DND-41 (cell line): ENCODE measurements at regions not wholly inside any gene's neighbourhood (a gene's known extent, or its start where the extent isn't known, plus 50 kb on each side); places are given as distances from the start of the nearest gene placed in this dataset.

ENCODE experiments used
- ATAC-seq: fragments of 200-7000 bp; cut with Tn5 transposase; 3 replicates; pipeline ENCODE4 v1.9.1; 2021; ENCODE audit warnings: low read depth; ENCODE audit not compliant: insufficient read depth
- DNase-seq: peaks from one replicate; pipeline ENCODE4 v3.0.0-alpha.2; 2020
- H2AFZ ChIP-seq: 2 replicates; pipeline ENCODE4 v1.6.0; 2012; ENCODE audit warnings: low read depth, low read length
- H3K27ac ChIP-seq: 2 replicates; pipeline ENCODE4 v1.5.1; 2012; ENCODE audit warnings: low read length, inconsistent platforms
- H3K27me3 ChIP-seq: fragments of 200-600 bp; sonication (generic); 2 replicates; pipeline ENCODE4 v1.6.0; 2012; ENCODE audit warnings: low read length, mild to moderate bottlenecking, inconsistent platforms; ENCODE audit not compliant: insufficient read depth, poor library complexity
- H3K36me3 ChIP-seq: 2 replicates; pipeline ENCODE4 v1.5.1; 2012; ENCODE audit warnings: low read length, inconsistent platforms; ENCODE audit not compliant: insufficient read depth
- H3K4me1 ChIP-seq: 2 replicates; pipeline ENCODE4 v1.5.1; 2012; ENCODE audit warnings: mild to moderate bottlenecking, low read length; ENCODE audit not compliant: insufficient read depth
- H3K4me2 ChIP-seq: 2 replicates; pipeline ENCODE4 v1.6.0; 2012; ENCODE audit warnings: mild to moderate bottlenecking, moderate library complexity, low read length, inconsistent platforms; ENCODE audit not compliant: insufficient read depth
- H3K4me3 ChIP-seq, 2 experiments: fragments of 200-600 bp in 1 of 2; shearing (Covaris generic) in 1 of 2; 2 replicates each; pipeline ENCODE4 v1.5.1; 2012 to 2016; ENCODE audit warnings: inconsistent platforms in 2 of 2, low read length in 2 of 2, mild to moderate bottlenecking in 2 of 2, low read depth in 1 of 2, moderate library complexity in 1 of 2
- H3K79me2 ChIP-seq: 2 replicates; pipeline ENCODE4 v1.6.0; 2012; ENCODE audit warnings: low read length, inconsistent platforms; ENCODE audit not compliant: insufficient read depth
- H3K9ac ChIP-seq: 2 replicates; pipeline ENCODE4 v1.6.0; 2012; ENCODE audit warnings: low read depth, mild to moderate bottlenecking, inconsistent platforms, low read length, moderate library complexity
- H3K9me3 ChIP-seq: 2 replicates; pipeline ENCODE4 v1.5.1; 2012; ENCODE audit warnings: low read length, moderate library complexity, mild to moderate bottlenecking, inconsistent platforms; ENCODE audit not compliant: insufficient read depth, severe bottlenecking
- H4K20me1 ChIP-seq: 2 replicates; pipeline ENCODE4 v1.6.0; 2012; ENCODE audit warnings: low read length; ENCODE audit not compliant: insufficient read depth
- CTCF ChIP-seq: IDR thresholded peaks from 2 replicates; pipeline ENCODE4 v1.5.1; 2012; ENCODE audit warnings: borderline replicate concordance, low read length, moderate library complexity, mild to moderate bottlenecking; ENCODE audit not compliant: poor library complexity, severe bottlenecking; ENCODE audit errors: extremely low read depth
- EZH2 ChIP-seq: IDR thresholded peaks from 3 replicates; pipeline ENCODE4 v1.6.1; 2012; ENCODE audit warnings: borderline replicate concordance, low read depth, mild to moderate bottlenecking, moderate library complexity, low read length, inconsistent platforms; ENCODE audit not compliant: severe bottlenecking

GRCh38 chr16:6218855-6219254 lies 1113.8 kb upstream of the RBFOX1 start:
- Histone ChIP-seq H3K27ac (no peak overlapping the region), H3K9ac (no peak overlapping the region), H2AFZ (no peak overlapping the region), H3K79me2 (no peaks in the 10 kb centered on the region), H3K27me3 (no peaks in the 10 kb centered on the region), H3K4me1 (no peaks in the 10 kb centered on the region), H4K20me1 (no peaks in the 10 kb centered on the region), H3K36me3 (no peaks in the 10 kb centered on the region), H3K9me3 (no peaks in the 10 kb centered on the region), H3K4me2 (no peak overlapping the region), H3K4me3 (no peak overlapping the region)
- TF ChIP-seq CTCF (no peak), EZH2 (no peak)
- ATAC-seq (no peak), DNase-seq (no peak)

DNA sequence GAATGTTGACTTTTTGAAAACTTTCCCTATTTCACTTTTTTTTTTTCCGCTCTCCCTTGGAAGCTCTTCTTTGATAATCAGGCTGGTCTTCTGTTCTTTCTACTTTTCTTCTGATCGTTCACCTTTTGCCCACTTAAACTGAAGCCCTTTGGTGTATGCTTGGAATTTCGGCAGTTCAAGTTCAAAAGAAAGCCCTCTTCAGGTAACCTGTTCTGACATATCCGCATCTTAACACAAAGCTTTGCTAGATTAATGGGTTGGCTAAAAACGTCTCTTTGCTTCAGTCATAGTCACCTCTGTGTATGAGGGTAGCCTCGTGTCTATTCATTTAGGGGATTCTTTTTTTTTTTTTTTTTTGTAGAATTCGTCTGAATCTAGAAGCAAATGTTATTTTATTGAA lies 1115.8 kb upstream of the RBFOX1 start:
- Histone ChIP-seq H3K4me2 (no peak overlapping the region), H2AFZ (no peak overlapping the region), H3K36me3 (no peaks in the 10 kb centered on the region), H3K79me2 (no peaks in the 10 kb centered on the region), H3K27me3 (no peaks in the 10 kb centered on the region), H3K27ac (no peak overlapping the region), H3K9me3 (no peaks in the 10 kb centered on the region), H3K4me1 (no peaks in the 10 kb centered on the region), H3K9ac (no peak overlapping the region), H3K4me3 (no peak overlapping the region), H4K20me1 (no peaks in the 10 kb centered on the region)
- no peak for ATAC-seq
- DNase-seq: no peak
- no peak for TF ChIP-seq EZH2

GRCh38 chr16:6211644-6212043 lies 1114.0 kb upstream of the EEF2KMT start:
- no peak overlapping the region for H3K9ac ChIP-seq
- H3K36me3 ChIP-seq: no peaks in the 10 kb centered on the region
- no peaks in the 10 kb centered on the region for H3K79me2 ChIP-seq
- TF ChIP-seq EZH2: no peak
- no peak for TF ChIP-seq CTCF
- no peaks in the 10 kb centered on the region for H3K27me3 ChIP-seq
- DNase-seq (no peak), ATAC-seq (no peak)
- no peaks in the 10 kb centered on the region for H4K20me1 ChIP-seq
- H3K4me2 ChIP-seq: no peak overlapping the region
- H3K27ac ChIP-seq: no peak overlapping the region
- H3K4me1 ChIP-seq: no peaks in the 10 kb centered on the region
- H3K9me3 ChIP-seq: no peaks in the 10 kb centered on the region
- H2AFZ ChIP-seq: no peak overlapping the region
- no peak overlapping the region for H3K4me3 ChIP-seq

GRCh38 chr16:6209355-6209930 lies 1111.8 kb upstream of the EEF2KMT start:
- Histone ChIP-seq H3K27me3 (no peaks in the 10 kb centered on the region), H3K79me2 (no peaks in the 10 kb centered on the region), H3K36me3 (no peaks in the 10 kb centered on the region), H3K9me3 (no peaks in the 10 kb centered on the region), H3K9ac (no peak overlapping the region), H4K20me1 (no peaks in the 10 kb centered on the region), H2AFZ (no peak overlapping the region), H3K4me3 (no peak overlapping the region), H3K27ac (no peak overlapping the region), H3K4me1 (no peaks in the 10 kb centered on the region), H3K4me2 (no peak overlapping the region)
- DNase-seq: no peak
- no peak for ATAC-seq
- TF ChIP-seq CTCF: no peak
- TF ChIP-seq EZH2: no peak
